ENCODE measurements at regions not wholly inside any gene's neighbourhood (a gene's known extent, or its start where the extent isn't known, plus 50 kb on each side); places are given as distances from the start of the nearest gene placed in this dataset.
A peak's percentile ranks its signal among the peaks of the same experiment; 100 is the strongest.
"Not testable (repeated sequence)": the region's sequence is repeated elsewhere in the genome, so short reads cannot be mapped to it uniquely, and the experiment has no call there.

- not testable (repeated sequence) for DNase-seq (ENCODE audit: low spot score)
These were observed 172.5 kb upstream of the MAGI2 start for GRCh38 chr7:79625921-79626320.

- no peak for DNase-seq (ENCODE audit: low spot score)
These were observed 170.9 kb upstream of the MAGI2 start for GRCh38 chr7:79624336-79624735.

GRCh38 chr7:79622781-79623180 lies 169.3 kb upstream of the MAGI2 start:
- no peak for DNase-seq (ENCODE audit: low spot score)

GRCh38 chr7:79620291-79620690 lies 166.8 kb upstream of the MAGI2 start:
- peak; percentile 12 for DNase-seq (ENCODE audit: low spot score)

- DNase-seq (ENCODE audit: low spot score), result no peak
These were observed 165.7 kb upstream of the MAGI2 start for GRCh38 chr7:79619216-79619615.

GRCh38 chr7:79615871-79616640 lies 162.6 kb upstream of the MAGI2 start:
- no peak for DNase-seq (ENCODE audit: low spot score)

- no peak for DNase-seq (ENCODE audit: low spot score)
These were observed 162.0 kb upstream of the MAGI2 start for GRCh38 chr7:79615466-79615865.

GRCh38 chr7:79612903-79613302 lies 159.4 kb upstream of the MAGI2 start:
- no peak for DNase-seq (ENCODE audit: low spot score)

GRCh38 chr7:79612022-79612421 lies 158.6 kb upstream of the MAGI2 start:
- no peak for DNase-seq (ENCODE audit: low spot score)

- peak; percentile 89 for DNase-seq (ENCODE audit: low spot score)
These were observed 157.4 kb upstream of the MAGI2 start for GRCh38 chr7:79610748-79611304.

- DNase-seq (ENCODE audit: low spot score), result no peak
These were observed 156.8 kb upstream of the MAGI2 start for GRCh38 chr7:79610313-79610712.

GRCh38 chr7:79608005-79608404 lies 154.5 kb upstream of the MAGI2 start:
- DNase-seq (ENCODE audit: low spot score), result no peak

- no peak for DNase-seq (ENCODE audit: low spot score)
These were observed 151.4 kb upstream of the MAGI2 start for GRCh38 chr7:79604841-79605240.

- DNase-seq (ENCODE audit: low spot score), result no peak
These were observed 144.9 kb upstream of the MAGI2 start for GRCh38 chr7:79598351-79598750.

GRCh38 chr7:79594671-79595070 lies 141.2 kb upstream of the MAGI2 start:
- not testable (repeated sequence) for DNase-seq (ENCODE audit: low spot score)

GRCh38 chr7:79593866-79594301 lies 140.4 kb upstream of the MAGI2 start:
- DNase-seq (ENCODE audit: low spot score), result no peak

GRCh38 chr7:79590916-79591623 lies 137.6 kb upstream of the MAGI2 start:
- DNase-seq (ENCODE audit: low spot score), result no peak

- DNase-seq (ENCODE audit: low spot score), result no peak
These were observed 136.9 kb upstream of the MAGI2 start for GRCh38 chr7:79590391-79590790.

GRCh38 chr7:79570903-79571302 lies 117.4 kb upstream of the MAGI2 start:
- no peak for DNase-seq (ENCODE audit: low spot score)

GRCh38 chr7:79563821-79564522 lies 110.5 kb upstream of the MAGI2 start:
- DNase-seq (ENCODE audit: low spot score), result no peak

- no peak for DNase-seq (ENCODE audit: low spot score)
These were observed 102.1 kb upstream of the MAGI2 start for GRCh38 chr7:79555571-79555970.

Measured in umbilical cord (tissue), 1 donor.